GM12878 (cell line): ENCODE measurements at regions not wholly inside any gene's neighbourhood (a gene's known extent, or its start where the extent isn't known, plus 50 kb on each side); places are given as distances from the start of the nearest gene placed in this dataset.

ENCODE experiments used
- ATAC-seq: fragments of 200-7000 bp; cut with Tn5 transposase; 3 replicates; pipeline ENCODE4 v1.9.1; 2020; ENCODE audit warnings: mild to moderate bottlenecking, moderate library complexity
- BruUV-seq: library from RNA; stranded (reverse); fragments of 400-500 nt; replicated peaks from 2 replicates; lab custom pipeline; 2021; lab: Mats Ljungman, UMichigan
- CTCF ChIA-PET: fragments of 300-600 bp; sonication (Branson Sonifier 250); formaldehyde crosslinking; extraction: SDS; loops from one replicate; lab custom pipeline; 2021; ENCODE audit warnings: inconsistent platforms; lab: Yijun Ruan, JAX
- POLR2A ChIA-PET: fragments of 350-600 bp; formaldehyde crosslinking; extraction: SDS; loops from one replicate; lab custom pipeline; 2021; ENCODE audit warnings: inconsistent platforms; lab: Charles Lee
- RAD21 ChIA-PET: fragments of 300-600 bp; sonication (Branson Sonifier 250); formaldehyde crosslinking; loops from one replicate; lab custom pipeline; 2023; ENCODE audit warnings: antibody characterized with exemption; ENCODE audit not compliant: unreplicated experiment; lab: Charles Lee
- SMC1A ChIA-PET: fragments of 300-600 bp; sonication (Branson Sonifier 250); formaldehyde crosslinking; loops from one replicate; lab custom pipeline; 2023; ENCODE audit not compliant: unreplicated experiment, uncharacterized antibody; lab: Charles Lee
- DNase-seq: peaks from one replicate; pipeline ENCODE4 v3.0.0-alpha.2; 2011; ENCODE audit warnings: low read depth, low spot score
- FAIRE-seq: peaks from 3 replicates; lab custom pipeline; 2011; peaks lifted over from hg19 to GRCh38; lab: Jason Lieb, UNC
- H2AFZ ChIP-seq: 2 replicates; pipeline ENCODE4 v1.6.0; 2011; ENCODE audit warnings: low read depth, low read length, control low read depth; ENCODE audit not compliant: control insufficient read depth
- H3K27ac ChIP-seq: 2 replicates; pipeline ENCODE4 v1.5.1; 2011; ENCODE audit warnings: control low read depth; ENCODE audit not compliant: control insufficient read depth, insufficient read depth
- H3K27me3 ChIP-seq, 2 experiments: replicated peaks in 1 of 2; 2 replicates each; pipeline versions ENCODE4 v1.6.0 to v1.6.1; 2011; ENCODE audit warnings: low read length in 1 of 2; ENCODE audit not compliant: control insufficient read depth in 2 of 2, insufficient read depth in 2 of 2
- H3K36me3 ChIP-seq, 2 experiments: 2 replicates each; pipeline ENCODE4 v1.5.1; 2011; ENCODE audit warnings: low read length in 1 of 2; ENCODE audit not compliant: control insufficient read depth in 2 of 2, insufficient read depth in 2 of 2
- H3K4me1 ChIP-seq: 2 replicates; pipeline ENCODE4 v1.6.1; 2011; ENCODE audit warnings: mild to moderate bottlenecking, low read length, moderate library complexity, mixed read lengths; ENCODE audit not compliant: control insufficient read depth, insufficient read depth
- H3K4me2 ChIP-seq: 2 replicates; pipeline ENCODE4 v1.6.0; 2011; ENCODE audit warnings: control low read depth; ENCODE audit not compliant: control insufficient read depth, insufficient read depth
- H3K4me3 ChIP-seq: fragments of 200-600 bp; sonication (generic); 2 replicates; pipeline ENCODE4 v1.5.1; 2016
- H3K79me2 ChIP-seq: 2 replicates; pipeline ENCODE4 v1.6.0; 2011; ENCODE audit warnings: low read length; ENCODE audit not compliant: control insufficient read depth, insufficient read depth
- H3K9ac ChIP-seq: 2 replicates; pipeline ENCODE4 v1.8.0; 2011; ENCODE audit warnings: low read length, control low read depth, mixed read lengths; ENCODE audit not compliant: control insufficient read depth, insufficient read depth
- H3K9me3 ChIP-seq: replicated peaks from 3 replicates; pipeline ENCODE4 v1.5.1; 2011; ENCODE audit warnings: mild to moderate bottlenecking, low read length; ENCODE audit not compliant: control insufficient read depth, insufficient read depth
- H4K20me1 ChIP-seq: 2 replicates; pipeline ENCODE4 v1.6.0; 2011; ENCODE audit not compliant: control insufficient read depth, insufficient read depth
- EGR1 ChIP-seq, 2 experiments: IDR thresholded peaks; 1 replicate in 1 of 2; 2 replicates in 1 of 2; pipeline ENCODE4 v1.6.1; 2011 to 2012; ENCODE audit warnings: low read depth in 2 of 2, low read length in 2 of 2, borderline replicate concordance in 1 of 2, mild to moderate bottlenecking in 1 of 2, moderate library complexity in 1 of 2
- MTA2 ChIP-seq: fragments of 450-650 bp; IDR thresholded peaks from 2 replicates; pipeline ENCODE4 v1.6.1; 2016; ENCODE audit warnings: low read depth, mild to moderate bottlenecking, moderate library complexity
- PAX8 ChIP-seq: fragments of 450-650 bp; IDR thresholded peaks from 2 replicates; pipeline ENCODE4 v1.6.1; 2017; ENCODE audit warnings: mild to moderate bottlenecking, moderate library complexity
- PBX3 ChIP-seq: IDR thresholded peaks from 2 replicates; pipeline ENCODE4 v1.6.1; 2011; ENCODE audit warnings: mild to moderate bottlenecking, low read depth, low read length, moderate library complexity; ENCODE audit not compliant: insufficient replicate concordance
- RELA ChIP-seq: fragments of 450-650 bp; IDR thresholded peaks from 2 replicates; pipeline ENCODE4 v1.8.0; 2014; ENCODE audit warnings: borderline replicate concordance; ENCODE audit not compliant: partially characterized antibody
- TBL1XR1 ChIP-seq: IDR thresholded peaks from 2 replicates; pipeline ENCODE4 v1.6.1; 2012; ENCODE audit warnings: low read depth, low read length, improper control_type of control experiment
- ZNF24 ChIP-seq: fragments of 450-650 bp; IDR thresholded peaks from 2 replicates; pipeline ENCODE4 v1.6.1; 2017; ENCODE audit warnings: antibody characterized with exemption, mild to moderate bottlenecking
- whole genome bisulfite sequencing: methylation state at CpG from one replicate; pipeline ENCODE4 v1.1.6; 2016; ENCODE audit warnings: low lambda C conversion rate; ENCODE audit not compliant: insufficient replicate concordance, insufficient coverage; ENCODE audit errors: missing lambda C conversion rate; 5-methylcytosine and 5-hydroxymethylcytosine counted together
- in situ Hi-C: fragments of 300-500 bp; cut with MboI; formaldehyde crosslinking; loops from 9 replicates; pipeline ENCODE4 v1.14.3; 2018; ENCODE audit warnings: mixed read lengths
- intact Hi-C: fragments of 100-400 bp; cut with micrococcal nuclease; formaldehyde crosslinking; loops from one replicate; pipeline ENCODE4 v1.14.2; 2022; ENCODE audit not compliant: unreplicated experiment

GRCh38 chr3:106212665-106213222 lies 343.9 kb upstream of the CBLB start:
- DNase-seq = no peak
- Histone ChIP-seq H3K4me1 (no peaks in the 10 kb centered on the region), H3K9me3 (peaks cover 4% of the 10 kb centered on the region), H3K9ac (no peak overlapping the region), H3K27ac (no peak overlapping the region), H3K79me2 (no peaks in the 10 kb centered on the region), H3K36me3 (peaks cover 0 to 3% of the 10 kb centered on the region in 2 experiments; a peak in 1 of 4 replicates), H3K4me3 (no peak overlapping the region)
- intact Hi-C loops = no loop called here
- WGBS = 94% methylated on average over 1 of the region's 1 CpG
- TF ChIP-seq EGR1 (IDR thresholded peaks at IDR 0.05; ENCODE audit: borderline replicate concordance in 1 of 2, low read depth in 2 of 2, low read length in 2 of 2) = no peak
- no peak for TF ChIP-seq MTA2
- TF ChIP-seq RELA = no peak
- no peak for TF ChIP-seq ZNF24
- TF ChIP-seq TBL1XR1 = no peak
- no peak for TF ChIP-seq PBX3
- TF ChIP-seq PAX8 = no peak
- TF ChIP-seq, all 136 proteins: peak for 0
- no peak for FAIRE-seq
- no peaks in the 10 kb centered on the region for H3K27me3 ChIP-seq
- ChIA-PET RAD21 (interaction anchor here (0.9 to 1.5 kb wide), 2 partner anchors 345 to 526 kb away, joined by 3 read pairs; no protein-coding TSS in a partner anchor), SMC1A (interaction anchor here (0.7 to 1.7 kb wide), 10 partner anchors 9 to 328 kb away, joined by 3 to 6 read pairs (median 4); no protein-coding TSS in a partner anchor), CTCF (interaction anchor here (1.0 to 1.2 kb wide), 2 partner anchors 58 to 397 kb away, joined by 3 read pairs; no protein-coding TSS in a partner anchor), POLR2A (no interaction called here)
- no peak for ATAC-seq
- in situ Hi-C loops = no loop called here
- BruUV-seq = no TSS peak
- H2AFZ ChIP-seq = no peak overlapping the region
- no peaks in the 10 kb centered on the region for H4K20me1 ChIP-seq
- H3K4me2 ChIP-seq = no peak overlapping the region
